Suprapubic skin (tissue), 4 donors: ENCODE measurements at regions not wholly inside any gene's neighbourhood (a gene's known extent, or its start where the extent isn't known, plus 50 kb on each side); places are given as distances from the start of the nearest gene placed in this dataset.

Experiments used
- DNase-seq, 2 donors: peaks; one replicate each; pipeline ENCODE4 v3.0.0-alpha.2; 2019; ENCODE audit warnings: low spot score in 2 of 2
- H3K27ac ChIP-seq: fragments of 200-600 bp; sonication (generic); one replicate; pipeline ENCODE4 v1.5.1; 2019
- H3K27me3 ChIP-seq: fragments of 200-600 bp; sonication (generic); one replicate; pipeline ENCODE4 v1.5.1; 2019
- H3K36me3 ChIP-seq: fragments of 200-600 bp; sonication (generic); one replicate; pipeline ENCODE4 v1.5.1; 2019
- H3K4me1 ChIP-seq: fragments of 200-600 bp; sonication (generic); one replicate; pipeline ENCODE4 v1.5.1; 2019
- H3K4me3 ChIP-seq: fragments of 200-600 bp; sonication (generic); one replicate; pipeline ENCODE4 v1.5.1; 2019; ENCODE audit warnings: mild to moderate bottlenecking
- H3K9me3 ChIP-seq: fragments of 200-600 bp; sonication (generic); one replicate; pipeline ENCODE4 v1.5.1; 2019
- CTCF ChIP-seq, 2 donors: fragments of 200-600 bp in 1 of 2; fragments of 450-650 bp in 1 of 2; sonication (generic) in 1 of 2; IDR thresholded peaks; one replicate each; pipeline ENCODE4 v1.5.1; 2016 to 2019; ENCODE audit warnings: antibody characterized with exemption in 2 of 2, mild to moderate bottlenecking in 1 of 2, moderate library complexity in 1 of 2
- EP300 ChIP-seq: sonication (generic); formaldehyde crosslinking; IDR thresholded peaks from one replicate; pipeline ENCODE4 v1.6.1; 2017; ENCODE audit warnings: antibody characterized with exemption
- POLR2A ChIP-seq, 2 donors: fragments of 450-650 bp; IDR thresholded peaks; one replicate each; pipeline ENCODE4 v1.6.1; 2017; ENCODE audit warnings: antibody characterized with exemption in 2 of 2, mild to moderate bottlenecking in 2 of 2, moderate library complexity in 2 of 2
- POLR2AphosphoS5 ChIP-seq, 3 donors: sonication (generic); formaldehyde crosslinking; IDR thresholded peaks; one replicate each; pipeline ENCODE4 v1.6.1; 2017; ENCODE audit warnings: antibody characterized with exemption in 3 of 3
- WGBS: methylation state at CpG from one replicate; pipeline ENCODE4 v1.1.5; 2018; 5-methylcytosine and 5-hydroxymethylcytosine counted together

DNA sequence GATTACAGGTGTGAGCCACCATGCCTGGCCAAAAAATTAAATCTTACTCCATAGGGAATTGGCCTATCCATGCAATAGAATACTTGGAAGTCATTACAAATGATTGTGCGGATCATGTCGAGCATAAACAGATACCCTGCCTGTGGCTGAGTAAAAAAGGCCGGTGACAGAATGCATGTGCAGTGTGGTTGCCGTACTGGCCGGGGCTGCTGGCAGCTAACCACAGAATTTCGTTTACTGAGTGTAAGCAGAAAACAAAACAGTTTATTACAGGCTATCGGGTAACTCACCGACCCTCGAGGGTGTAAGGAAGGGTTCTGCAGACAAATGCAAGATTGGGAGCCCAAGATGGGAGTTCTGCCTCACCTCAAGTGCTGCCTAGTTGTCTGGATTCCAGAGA is 127.7 kb downstream of the ZIC5 start:
- H3K27ac ChIP-seq: no peak overlapping the region
- H3K4me1 ChIP-seq: no peaks in the 10 kb centered on the region
- no peaks in the 10 kb centered on the region for H3K27me3 ChIP-seq
- no peaks in the 10 kb centered on the region for H3K9me3 ChIP-seq
- no peaks in the 10 kb centered on the region for H3K36me3 ChIP-seq
- no peak for DNase-seq
- H3K4me3 ChIP-seq: no peak overlapping the region
- WGBS: 82% methylated on average over 9 of the region's 9 CpGs
- TF ChIP-seq POLR2AphosphoS5 (IDR thresholded peaks at IDR 0.05): no peak
- TF ChIP-seq EP300: no peak
- TF ChIP-seq POLR2A (IDR thresholded peaks at IDR 0.05): no peak
- no peak for TF ChIP-seq CTCF (IDR thresholded peaks at IDR 0.05)

GRCh38 chr13:99842405-99842804 is 129.2 kb downstream of the ZIC5 start:
- Histone ChIP-seq H3K27me3 (no peaks in the 10 kb centered on the region), H3K4me1 (no peaks in the 10 kb centered on the region), H3K4me3 (no peak overlapping the region), H3K36me3 (no peaks in the 10 kb centered on the region), H3K27ac (no peak overlapping the region), H3K9me3 (no peaks in the 10 kb centered on the region)
- TF ChIP-seq EP300: no peak
- no peak for TF ChIP-seq CTCF (IDR thresholded peaks at IDR 0.05)
- TF ChIP-seq POLR2A (IDR thresholded peaks at IDR 0.05): no peak
- 67% methylated on average over 1 of the region's 1 CpG for WGBS
- DNase-seq: no peak

GRCh38 chr13:99836291-99836690 is 135.3 kb downstream of the ZIC5 start:
- Histone ChIP-seq H3K27ac (no peak overlapping the region), H3K4me1 (no peaks in the 10 kb centered on the region), H3K36me3 (no peaks in the 10 kb centered on the region), H3K4me3 (no peak overlapping the region), H3K9me3 (no peaks in the 10 kb centered on the region), H3K27me3 (no peaks in the 10 kb centered on the region)
- DNase-seq: no peak
- no peak for TF ChIP-seq POLR2AphosphoS5 (IDR thresholded peaks at IDR 0.05)
- no peak for TF ChIP-seq CTCF (IDR thresholded peaks at IDR 0.05)
- no peak for TF ChIP-seq POLR2A (IDR thresholded peaks at IDR 0.05)
- TF ChIP-seq EP300: no peak
- WGBS: 85% methylated on average over 4 of the region's 4 CpGs

- Histone ChIP-seq H3K4me3 (no peak overlapping the region), H3K36me3 (no peaks in the 10 kb centered on the region), H3K27ac (no peak overlapping the region), H3K4me1 (no peaks in the 10 kb centered on the region), H3K27me3 (no peaks in the 10 kb centered on the region), H3K9me3 (no peaks in the 10 kb centered on the region)
- 67% methylated on average over 1 of the region's 1 CpG for WGBS
- TF ChIP-seq CTCF (IDR thresholded peaks at IDR 0.05): no peak
- no peak for TF ChIP-seq EP300
- DNase-seq: no peak
Measured at GRCh38 chr13:99835442-99835841, 136.1 kb downstream of the ZIC5 start.

- 83% methylated on average over 3 of the region's 3 CpGs for WGBS
- Histone ChIP-seq H3K9me3 (no peaks in the 10 kb centered on the region), H3K27me3 (no peaks in the 10 kb centered on the region), H3K4me3 (no peak overlapping the region), H3K36me3 (no peaks in the 10 kb centered on the region), H3K4me1 (no peaks in the 10 kb centered on the region), H3K27ac (no peak overlapping the region)
- TF ChIP-seq POLR2A (IDR thresholded peaks at IDR 0.05) (no peak), POLR2AphosphoS5 (IDR thresholded peaks at IDR 0.05) (no peak), CTCF (IDR thresholded peaks at IDR 0.05) (no peak), EP300 (no peak)
- no peak for DNase-seq
Measured at GRCh38 chr13:99834246-99834645, 137.3 kb downstream of the ZIC5 start.
